ENCODE measurements at regions not wholly inside any gene's neighbourhood (a gene's known extent, or its start where the extent isn't known, plus 50 kb on each side); places are given as distances from the start of the nearest gene placed in this dataset.

DNA sequence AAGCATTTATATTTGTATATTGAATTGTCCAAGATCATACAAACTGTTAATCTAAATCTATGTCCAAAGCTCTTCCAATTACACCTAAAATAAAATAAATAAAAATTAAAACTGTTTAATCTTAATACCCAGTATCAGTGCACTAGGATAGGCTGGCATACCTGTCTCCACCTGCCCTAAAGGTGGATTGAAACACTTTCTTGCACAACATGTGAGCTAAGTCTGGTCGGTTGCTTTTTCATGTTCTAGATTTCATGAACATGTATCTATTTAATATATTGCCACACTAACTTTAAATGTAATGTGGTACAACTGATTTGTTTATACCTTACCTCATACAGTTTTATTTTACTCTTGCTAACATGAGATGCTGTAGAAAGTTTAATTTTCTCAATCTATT is 193.0 kb downstream of the VGLL3 start:
- Histone ChIP-seq H3K4me3 (ENCODE audit: low read depth, low read length, poor library complexity, severe bottlenecking) (no peak overlapping the region), H3K27ac (ENCODE audit: low read depth, low read length, poor library complexity, severe bottlenecking) (no peak overlapping the region), H4K20me1 (ENCODE audit: insufficient read depth, low read length) (no peaks in the 10 kb centered on the region), H3K79me2 (ENCODE audit: insufficient read depth, low read depth, low read length) (no peaks in the 10 kb centered on the region), H3K4me1 (ENCODE audit: insufficient read depth, low read length, poor library complexity, severe bottlenecking) (no peaks in the 10 kb centered on the region), H2AFZ (ENCODE audit: low read length) (no peak overlapping the region), H3K9me2 (ENCODE audit: insufficient read depth, low read length) (no peaks in the 10 kb centered on the region), H3K4me2 (ENCODE audit: low read length) (no peak overlapping the region), H3K9me3 (ENCODE audit: low read length) (no peaks in the 10 kb centered on the region), H3K36me3 (ENCODE audit: insufficient read depth, low read length) (no peaks in the 10 kb centered on the region)
- no peak for TF ChIP-seq EZH2phosphoT487 (IDR thresholded peaks at IDR 0.05; ENCODE audit: borderline replicate concordance, low read depth, low read length)
- TF ChIP-seq, protein P1, sequence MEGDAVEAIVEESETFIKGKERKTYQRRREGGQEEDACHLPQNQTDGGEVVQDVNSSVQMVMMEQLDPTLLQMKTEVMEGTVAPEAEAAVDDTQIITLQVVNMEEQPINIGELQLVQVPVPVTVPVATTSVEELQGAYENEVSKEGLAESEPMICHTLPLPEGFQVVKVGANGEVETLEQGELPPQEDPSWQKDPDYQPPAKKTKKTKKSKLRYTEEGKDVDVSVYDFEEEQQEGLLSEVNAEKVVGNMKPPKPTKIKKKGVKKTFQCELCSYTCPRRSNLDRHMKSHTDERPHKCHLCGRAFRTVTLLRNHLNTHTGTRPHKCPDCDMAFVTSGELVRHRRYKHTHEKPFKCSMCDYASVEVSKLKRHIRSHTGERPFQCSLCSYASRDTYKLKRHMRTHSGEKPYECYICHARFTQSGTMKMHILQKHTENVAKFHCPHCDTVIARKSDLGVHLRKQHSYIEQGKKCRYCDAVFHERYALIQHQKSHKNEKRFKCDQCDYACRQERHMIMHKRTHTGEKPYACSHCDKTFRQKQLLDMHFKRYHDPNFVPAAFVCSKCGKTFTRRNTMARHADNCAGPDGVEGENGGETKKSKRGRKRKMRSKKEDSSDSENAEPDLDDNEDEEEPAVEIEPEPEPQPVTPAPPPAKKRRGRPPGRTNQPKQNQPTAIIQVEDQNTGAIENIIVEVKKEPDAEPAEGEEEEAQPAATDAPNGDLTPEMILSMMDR (conservative IDR thresholded peaks at IDR 0.05; ENCODE audit: low read length), result no peak
- POLR2A ChIA-PET, result no interaction called here
- intact Hi-C loops (cut with micrococcal nuclease; ENCODE audit: unreplicated experiment), result no loop called here
- CTCF ChIA-PET (ENCODE audit: unreplicated experiment), result no interaction called here
- DNase-seq (ENCODE audit: low spot score), result no peak
- no TSS peak for BruUV-seq (replicated peaks)

DNA sequence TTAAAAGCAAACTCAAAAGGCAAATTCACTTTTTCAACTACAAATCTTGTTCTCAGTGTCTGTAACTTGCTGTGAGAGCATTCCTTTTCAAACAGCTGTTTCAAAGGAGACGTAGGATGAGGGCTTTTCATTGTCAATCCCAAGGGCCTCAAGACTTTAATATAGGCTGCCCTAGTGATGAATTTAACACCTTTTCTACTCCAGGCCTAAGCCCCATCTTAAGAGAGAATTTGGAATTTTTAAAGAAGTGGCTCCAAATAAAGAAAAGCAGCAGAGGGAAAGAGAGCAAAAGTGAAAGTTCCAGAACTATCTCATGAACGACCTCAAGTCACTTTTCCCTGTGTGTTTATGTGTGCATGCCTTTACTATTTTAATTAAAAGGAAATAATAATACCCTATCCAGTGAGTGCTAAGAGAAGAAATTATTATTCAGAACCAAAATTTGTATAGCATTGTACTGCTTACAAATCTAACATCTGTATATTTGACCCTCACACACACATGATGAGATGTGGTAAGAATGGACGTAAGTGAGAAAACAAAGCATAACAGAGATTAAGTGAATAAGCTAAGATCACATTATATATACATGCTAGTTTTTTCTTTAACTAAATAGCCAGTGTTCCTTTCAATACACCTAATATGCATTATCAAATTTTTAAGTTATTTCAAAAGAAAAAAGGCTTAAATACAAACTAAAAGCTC is 196.4 kb downstream of the VGLL3 start:
- TF ChIP-seq, protein P1 (conservative IDR thresholded peaks at IDR 0.05; ENCODE audit: low read length), result no peak
- no peak for TF ChIP-seq EZH2phosphoT487 (IDR thresholded peaks at IDR 0.05; ENCODE audit: borderline replicate concordance, low read depth, low read length)
- no TSS peak for BruUV-seq (replicated peaks)
- POLR2A ChIA-PET, result no interaction called here
- Histone ChIP-seq H4K20me1 (ENCODE audit: insufficient read depth, low read length) (no peaks in the 10 kb centered on the region), H3K4me1 (ENCODE audit: insufficient read depth, low read length, poor library complexity, severe bottlenecking) (no peaks in the 10 kb centered on the region), H3K4me2 (ENCODE audit: low read length) (no peak overlapping the region), H3K79me2 (ENCODE audit: insufficient read depth, low read depth, low read length) (no peaks in the 10 kb centered on the region), H3K9me3 (ENCODE audit: low read length) (no peaks in the 10 kb centered on the region), H3K36me3 (ENCODE audit: insufficient read depth, low read length) (no peaks in the 10 kb centered on the region), H3K4me3 (ENCODE audit: low read depth, low read length, poor library complexity, severe bottlenecking) (no peak overlapping the region), H3K27ac (ENCODE audit: low read depth, low read length, poor library complexity, severe bottlenecking) (no peak overlapping the region), H2AFZ (ENCODE audit: low read length) (no peak overlapping the region), H3K9me2 (ENCODE audit: insufficient read depth, low read length) (no peaks in the 10 kb centered on the region)
- intact Hi-C loops (cut with micrococcal nuclease; ENCODE audit: unreplicated experiment), result no loop called here
- no peak for DNase-seq (ENCODE audit: low spot score)
- CTCF ChIA-PET (ENCODE audit: unreplicated experiment), result no interaction called here

DNA sequence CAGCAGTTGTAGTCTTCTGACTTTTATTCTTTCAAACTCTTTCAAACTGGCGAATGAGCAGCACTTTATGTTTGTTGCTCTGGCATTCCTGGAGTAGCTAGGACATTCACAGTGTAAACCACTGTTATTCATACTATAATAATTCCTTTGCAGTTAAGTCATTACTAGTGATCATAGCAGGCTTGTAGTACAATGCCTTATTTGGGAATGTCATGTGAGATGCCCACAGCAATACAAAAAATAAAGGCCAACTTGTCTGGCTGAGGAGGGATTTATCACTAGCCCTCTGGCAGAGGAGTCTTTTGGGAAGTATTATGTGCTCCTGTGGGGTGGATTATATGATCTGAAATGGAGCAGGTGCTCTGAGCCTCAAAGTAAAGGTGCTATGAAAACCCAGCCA is 197.2 kb downstream of the VGLL3 start:
- CTCF ChIA-PET (ENCODE audit: unreplicated experiment), result no interaction called here
- intact Hi-C loops (cut with micrococcal nuclease; ENCODE audit: unreplicated experiment), result no loop called here

More for the DNA sequence above, 197.2 kb downstream of the VGLL3 start:
- Histone ChIP-seq H3K4me2 (ENCODE audit: low read length) (no peak overlapping the region), H3K9me3 (ENCODE audit: low read length) (no peaks in the 10 kb centered on the region), H3K9me2 (ENCODE audit: insufficient read depth, low read length) (no peaks in the 10 kb centered on the region), H3K36me3 (ENCODE audit: insufficient read depth, low read length) (no peaks in the 10 kb centered on the region), H2AFZ (ENCODE audit: low read length) (no peak overlapping the region), H3K79me2 (ENCODE audit: insufficient read depth, low read depth, low read length) (no peaks in the 10 kb centered on the region), H3K4me1 (ENCODE audit: insufficient read depth, low read length, poor library complexity, severe bottlenecking) (no peaks in the 10 kb centered on the region), H3K4me3 (ENCODE audit: low read depth, low read length, poor library complexity, severe bottlenecking) (no peak overlapping the region), H3K27ac (ENCODE audit: low read depth, low read length, poor library complexity, severe bottlenecking) (no peak overlapping the region), H4K20me1 (ENCODE audit: insufficient read depth, low read length) (no peaks in the 10 kb centered on the region)
- DNase-seq (ENCODE audit: low spot score), result no peak
- BruUV-seq (replicated peaks), result no TSS peak
- POLR2A ChIA-PET, result no interaction called here
- TF ChIP-seq, protein P1 (conservative IDR thresholded peaks at IDR 0.05; ENCODE audit: low read length), result no peak
- no peak for TF ChIP-seq EZH2phosphoT487 (IDR thresholded peaks at IDR 0.05; ENCODE audit: borderline replicate concordance, low read depth, low read length)

Data from OCI-LY7 (cell line).